Large intestine (tissue), 3 donors: ENCODE measurements at regions not wholly inside any gene's neighbourhood (a gene's known extent, or its start where the extent isn't known, plus 50 kb on each side); places are given as distances from the start of the nearest gene placed in this dataset.

Source experiments
- DNase-seq, 2 donors: peaks; one replicate each; pipeline versions ENCODE4 v3.0.0 to v3.0.0-alpha.2; 2013
- H3K27ac ChIP-seq: one replicate; pipeline ENCODE4 v1.5.1; 2013; ENCODE audit warnings: low read length
- H3K27me3 ChIP-seq: 2 replicates; pipeline ENCODE4 v1.6.1; 2013; ENCODE audit warnings: low read length; ENCODE audit not compliant: control insufficient read depth, insufficient read depth
- H3K36me3 ChIP-seq: 2 replicates; pipeline ENCODE4 v1.6.1; 2013; ENCODE audit warnings: low read length; ENCODE audit not compliant: control insufficient read depth, insufficient read depth
- H3K4me1 ChIP-seq: one replicate; pipeline ENCODE4 v1.6.1; 2013; ENCODE audit warnings: low read length; ENCODE audit not compliant: control insufficient read depth, insufficient read depth
- H3K4me3 ChIP-seq: one replicate; pipeline ENCODE4 v1.5.1; 2013; ENCODE audit warnings: low read length
- H3K9me3 ChIP-seq: one replicate; pipeline ENCODE4 v1.6.1; 2013; ENCODE audit warnings: mild to moderate bottlenecking, low read depth, low read length, moderate library complexity; ENCODE audit not compliant: control insufficient read depth
- WGBS: methylation state at CpG from one replicate; pipeline ENCODE4 v1.1.5; 2013; ENCODE audit warnings: low lambda C conversion rate; ENCODE audit not compliant: insufficient coverage; 5-methylcytosine and 5-hydroxymethylcytosine counted together

DNA sequence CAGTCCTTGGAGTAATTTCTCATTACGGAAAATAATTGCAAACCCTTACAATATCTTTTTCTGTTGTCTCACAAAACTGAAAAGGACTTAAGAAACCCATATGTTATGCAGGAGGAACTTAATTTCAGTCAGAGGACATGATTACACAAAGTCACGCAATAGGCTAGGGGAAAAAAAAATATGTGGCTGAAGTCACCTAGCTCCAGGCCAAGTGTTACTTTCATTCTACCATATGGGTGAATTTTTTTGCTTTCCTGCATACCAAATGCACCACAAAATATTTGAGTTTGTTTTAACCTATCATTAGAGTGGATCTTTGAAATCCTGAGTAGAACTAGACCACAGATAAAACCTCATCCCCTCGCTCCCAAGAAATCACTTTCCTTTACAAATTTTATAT lies 523.5 kb downstream of the CAAP1 start:
- Histone ChIP-seq H3K27me3 (no peaks in the 10 kb centered on the region), H3K4me1 (no peaks in the 10 kb centered on the region), H3K27ac (no peak overlapping the region), H3K9me3 (no peaks in the 10 kb centered on the region), H3K4me3 (no peak overlapping the region), H3K36me3 (no peaks in the 10 kb centered on the region)
- DNase-seq, result no peak
- WGBS, result no CpG with 5 or more reads among the region's 3 CpGs

DNA sequence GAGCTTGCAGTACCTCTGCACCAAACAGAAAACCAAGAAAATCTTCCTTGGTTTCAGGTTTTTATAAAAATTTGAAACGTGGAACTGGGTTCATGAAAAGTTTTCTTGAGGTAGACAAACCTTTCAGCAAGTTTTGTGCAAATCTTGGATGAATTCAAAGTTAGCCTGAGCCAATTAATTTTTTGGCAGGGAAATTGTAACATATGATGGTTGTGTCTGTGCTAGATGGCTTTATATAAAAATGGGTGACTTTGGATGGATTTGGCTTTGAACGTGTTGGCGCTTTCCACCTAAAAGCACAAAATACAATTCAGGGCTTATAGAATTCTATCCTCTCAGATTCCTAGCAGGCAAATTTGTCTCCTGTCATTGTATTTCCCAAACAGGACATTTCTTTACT lies 524.4 kb downstream of the CAAP1 start:
- no peaks in the 10 kb centered on the region for H3K36me3 ChIP-seq
- H3K4me3 ChIP-seq, result no peak overlapping the region
- DNase-seq, result no peak
- no peaks in the 10 kb centered on the region for H3K9me3 ChIP-seq
- no CpG with 5 or more reads among the region's 3 CpGs for WGBS
- no peak overlapping the region for H3K27ac ChIP-seq
- H3K27me3 ChIP-seq, result no peaks in the 10 kb centered on the region
- no peaks in the 10 kb centered on the region for H3K4me1 ChIP-seq

DNA sequence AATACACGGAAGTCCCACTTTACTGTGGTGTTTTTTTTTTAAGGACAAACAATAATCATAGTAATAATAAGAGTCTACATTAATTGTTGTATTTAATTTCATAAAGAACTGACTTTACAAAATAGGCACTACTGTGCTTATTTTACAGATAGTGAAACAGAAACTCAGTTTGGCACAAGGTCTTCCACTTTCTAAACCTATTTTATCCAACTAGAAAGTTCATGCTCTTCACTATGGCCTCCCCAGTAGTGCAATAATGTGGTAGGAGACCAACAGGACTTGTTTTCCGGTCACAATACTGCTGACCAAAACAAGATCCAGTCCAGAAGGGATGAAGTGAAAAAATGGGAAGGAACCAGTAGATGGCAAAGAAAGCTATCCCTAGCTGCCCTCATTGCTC lies 531.6 kb downstream of the CAAP1 start:
- no peak overlapping the region for H3K27ac ChIP-seq
- no peaks in the 10 kb centered on the region for H3K4me1 ChIP-seq
- no peaks in the 10 kb centered on the region for H3K36me3 ChIP-seq
- 83% methylated on average over 1 of the region's 2 CpGs for WGBS
- H3K9me3 ChIP-seq, result no peaks in the 10 kb centered on the region
- DNase-seq, result no peak
- no peaks in the 10 kb centered on the region for H3K27me3 ChIP-seq
- no peak overlapping the region for H3K4me3 ChIP-seq

DNA sequence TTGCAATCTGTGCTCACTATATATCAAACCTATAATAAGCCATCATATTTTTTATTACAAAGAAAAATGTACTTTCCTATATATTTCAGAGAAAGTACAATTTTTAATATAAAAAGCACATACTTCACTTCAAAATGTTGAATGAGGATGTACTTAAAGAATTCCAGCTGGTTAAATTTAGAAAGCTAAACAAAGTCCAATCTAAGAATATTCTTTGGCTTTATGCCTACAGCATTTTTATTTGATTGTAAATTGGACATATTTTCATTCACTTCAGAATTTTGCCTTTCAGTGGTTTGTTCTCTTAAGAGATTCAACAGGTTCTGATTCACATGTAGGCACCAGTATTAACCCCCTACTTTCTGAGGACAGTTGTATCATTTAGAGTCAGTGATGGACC lies 533.8 kb downstream of the CAAP1 start:
- Histone ChIP-seq H3K4me1 (no peaks in the 10 kb centered on the region), H3K9me3 (no peaks in the 10 kb centered on the region), H3K36me3 (no peaks in the 10 kb centered on the region), H3K4me3 (no peak overlapping the region), H3K27ac (no peak overlapping the region), H3K27me3 (no peaks in the 10 kb centered on the region)
- DNase-seq, result no peak

DNA sequence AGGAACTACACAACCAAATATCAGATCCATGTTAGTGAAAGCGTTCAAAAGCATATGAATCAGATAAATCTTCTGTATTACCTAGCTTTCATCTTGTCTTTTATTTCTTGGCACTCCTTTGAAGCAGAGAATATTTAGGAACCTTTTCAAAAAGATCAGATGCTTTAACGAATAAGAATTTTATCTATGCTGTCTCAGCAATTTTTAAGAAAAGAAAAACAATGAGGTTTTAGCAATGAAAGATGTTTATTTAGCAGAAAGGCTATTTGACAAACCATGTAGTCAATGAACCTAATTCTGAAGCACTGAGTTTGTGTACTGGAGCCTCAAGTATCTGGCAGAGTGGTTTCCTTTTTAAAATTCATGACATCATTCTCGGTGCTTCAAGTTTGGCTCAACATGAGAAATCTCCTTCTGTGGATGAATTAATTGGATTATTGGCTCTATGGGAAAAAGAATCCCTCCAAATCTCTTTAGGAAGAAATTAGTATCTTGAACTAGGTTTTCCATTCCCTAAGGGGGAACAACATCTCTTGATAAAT lies 534.7 kb downstream of the CAAP1 start:
- Histone ChIP-seq H3K27ac (no peak overlapping the region), H3K27me3 (no peaks in the 10 kb centered on the region), H3K36me3 (no peaks in the 10 kb centered on the region), H3K4me1 (no peaks in the 10 kb centered on the region), H3K9me3 (no peaks in the 10 kb centered on the region), H3K4me3 (no peak overlapping the region)
- DNase-seq, result no peak
- WGBS, result 65% methylated on average over 2 of the region's 3 CpGs

DNA sequence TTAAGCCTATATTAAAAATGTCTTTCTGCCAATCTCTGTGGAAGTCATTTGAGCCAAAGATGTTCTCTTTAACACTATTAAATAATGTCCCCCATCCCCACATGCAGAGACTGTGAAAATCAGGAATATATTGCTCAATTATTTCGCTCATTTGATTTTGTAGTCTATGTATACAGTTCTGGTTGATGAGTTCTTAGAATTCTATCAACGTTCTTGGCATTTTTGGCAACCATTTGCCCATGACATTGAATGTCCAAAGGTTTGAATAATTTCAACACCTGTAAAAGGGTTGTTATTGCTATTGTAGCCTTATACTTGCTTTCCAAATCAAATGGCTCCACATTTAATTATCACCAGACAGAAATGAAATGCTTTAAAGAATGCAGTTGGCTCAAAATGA lies 536.1 kb downstream of the CAAP1 start:
- no peaks in the 10 kb centered on the region for H3K36me3 ChIP-seq
- 55% methylated on average over 2 of the region's 2 CpGs for WGBS
- no peaks in the 10 kb centered on the region for H3K4me1 ChIP-seq
- H3K9me3 ChIP-seq, result no peaks in the 10 kb centered on the region
- no peak for DNase-seq
- H3K27me3 ChIP-seq, result no peaks in the 10 kb centered on the region
- no peak overlapping the region for H3K27ac ChIP-seq
- no peak overlapping the region for H3K4me3 ChIP-seq

DNA sequence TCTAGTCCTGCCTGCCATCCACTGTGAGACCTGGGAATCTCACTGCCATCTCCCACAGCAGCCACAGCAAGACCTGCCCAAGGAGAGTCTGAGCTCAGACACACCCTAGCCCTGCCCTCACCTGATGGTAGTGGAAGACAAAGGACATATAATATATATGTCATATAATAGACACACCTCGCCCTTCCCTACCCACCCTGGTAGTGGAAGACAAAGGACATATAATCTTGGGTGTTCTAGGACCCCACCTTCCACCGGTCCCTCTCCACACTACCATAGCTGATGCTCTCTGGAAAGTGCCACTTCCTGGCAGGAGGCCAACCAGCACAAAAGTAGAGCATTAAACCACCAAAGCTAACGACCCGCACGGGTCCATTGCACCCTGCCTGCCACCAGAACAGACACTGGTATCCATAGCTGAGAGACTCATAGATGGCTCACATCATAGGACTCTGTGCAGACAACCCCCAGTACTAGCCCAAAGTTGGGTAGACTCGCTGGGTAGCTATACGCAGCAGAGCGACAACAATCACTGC lies 545.6 kb downstream of the CAAP1 start:
- peaks cover 5% of the 10 kb centered on the region for H3K9me3 ChIP-seq
- 40% methylated on average over 1 of the region's 8 CpGs for WGBS
- H3K27me3 ChIP-seq, result no peaks in the 10 kb centered on the region
- no peak for DNase-seq
- H3K4me3 ChIP-seq, result no peak overlapping the region
- H3K36me3 ChIP-seq, result no peaks in the 10 kb centered on the region
- no peak overlapping the region for H3K27ac ChIP-seq
- H3K4me1 ChIP-seq, result no peaks in the 10 kb centered on the region

DNA sequence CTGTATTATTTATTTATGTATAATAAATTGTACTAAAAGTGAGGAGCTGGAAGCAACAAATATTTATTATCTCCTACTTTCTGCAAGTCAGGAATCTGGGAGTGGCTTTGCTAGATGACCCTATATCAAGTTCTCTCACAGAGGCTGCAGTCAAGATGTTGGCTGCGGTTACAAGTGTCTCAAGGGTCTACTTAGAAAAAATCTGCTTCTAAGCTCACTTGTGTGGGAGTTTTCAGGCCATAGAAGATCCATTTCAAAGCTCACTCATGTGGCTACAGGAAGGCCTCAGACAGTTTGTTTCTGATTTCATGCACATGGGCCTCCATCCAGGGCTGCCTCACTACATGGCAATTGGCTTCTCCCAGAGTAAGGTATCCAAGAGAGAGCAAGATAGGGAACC lies 551.1 kb downstream of the CAAP1 start:
- WGBS, result no CpG with 5 or more reads among the region's 1 CpG
- no peaks in the 10 kb centered on the region for H3K4me1 ChIP-seq
- H3K4me3 ChIP-seq, result no peak overlapping the region
- H3K27ac ChIP-seq, result no peak overlapping the region
- no peaks in the 10 kb centered on the region for H3K27me3 ChIP-seq
- DNase-seq, result no peak
- H3K36me3 ChIP-seq, result no peaks in the 10 kb centered on the region
- peaks cover 5% of the 10 kb centered on the region for H3K9me3 ChIP-seq

DNA sequence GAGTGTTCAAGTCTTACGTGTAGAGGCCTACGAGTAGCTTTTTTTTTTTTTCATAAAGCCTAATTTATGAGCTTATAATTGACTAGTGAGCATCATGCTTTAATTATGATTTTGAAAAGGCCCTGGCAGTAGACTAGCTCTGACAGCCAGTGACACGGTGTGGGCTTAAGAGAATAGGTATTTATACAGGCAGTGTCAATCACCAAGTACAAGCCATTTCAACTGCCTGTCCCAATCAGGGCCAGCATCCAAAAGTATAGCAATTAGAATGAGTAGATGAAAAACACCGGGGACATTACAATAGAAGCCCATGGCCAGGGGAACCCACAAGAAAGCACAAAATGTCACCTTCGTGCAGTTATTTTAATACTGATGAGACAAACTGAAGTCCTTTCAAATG lies 552.8 kb downstream of the CAAP1 start:
- DNase-seq, result no peak
- Histone ChIP-seq H3K27ac (no peak overlapping the region), H3K4me1 (no peaks in the 10 kb centered on the region), H3K9me3 (peaks cover under 1% of the 10 kb centered on the region), H3K4me3 (no peak overlapping the region), H3K36me3 (no peaks in the 10 kb centered on the region), H3K27me3 (no peaks in the 10 kb centered on the region)
- no CpG with 5 or more reads among the region's 5 CpGs for WGBS

DNA sequence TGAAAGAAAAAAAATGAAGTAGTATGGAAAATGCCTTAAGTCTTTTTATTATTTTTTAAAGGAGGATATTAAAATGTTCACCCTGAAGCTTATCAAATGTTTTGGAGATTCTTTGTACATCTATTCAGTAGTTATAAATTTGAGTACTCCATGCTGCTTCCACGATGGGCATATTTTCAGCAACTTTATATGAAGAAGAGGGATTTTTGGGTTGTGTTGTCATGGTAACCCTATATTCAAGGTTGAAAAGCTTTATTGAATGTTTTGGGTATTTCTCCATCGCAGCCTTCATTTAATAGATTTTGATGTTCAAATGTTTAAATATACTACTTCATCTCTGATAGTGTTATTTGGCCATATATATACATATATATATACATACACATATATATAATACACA lies 557.5 kb downstream of the CAAP1 start:
- no peak overlapping the region for H3K4me3 ChIP-seq
- DNase-seq, result no peak
- WGBS, result no CpG with 5 or more reads among the region's 2 CpGs

DNA sequence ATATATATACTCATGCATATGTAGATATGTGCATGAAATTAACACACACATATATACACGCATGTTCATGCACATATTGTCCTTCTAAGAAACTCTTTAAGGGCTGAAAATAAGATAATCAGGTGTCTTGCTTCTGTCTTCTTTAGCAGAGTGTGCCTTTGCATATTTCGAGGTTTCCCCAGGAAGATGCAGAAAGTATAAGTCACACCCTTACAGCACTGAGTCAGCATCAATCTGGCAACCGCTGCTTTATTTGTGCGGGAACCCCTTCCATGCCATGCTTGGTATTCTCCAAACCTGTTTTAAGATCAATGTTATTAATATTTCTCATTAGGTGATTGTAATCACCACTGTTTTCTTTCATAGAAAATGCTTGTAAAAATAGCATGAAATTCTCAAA lies 557.9 kb downstream of the CAAP1 start:
- no peak for DNase-seq
- no peak overlapping the region for H3K27ac ChIP-seq
- no peaks in the 10 kb centered on the region for H3K9me3 ChIP-seq
- WGBS, result no CpG with 5 or more reads among the region's 4 CpGs
- no peak overlapping the region for H3K4me3 ChIP-seq
- H3K27me3 ChIP-seq, result no peaks in the 10 kb centered on the region
- no peaks in the 10 kb centered on the region for H3K36me3 ChIP-seq
- H3K4me1 ChIP-seq, result no peaks in the 10 kb centered on the region

More for the DNA sequence above, 557.5 kb downstream of the CAAP1 start:
- Histone ChIP-seq H3K27me3 (no peaks in the 10 kb centered on the region), H3K4me1 (no peaks in the 10 kb centered on the region), H3K36me3 (no peaks in the 10 kb centered on the region), H3K27ac (no peak overlapping the region), H3K9me3 (no peaks in the 10 kb centered on the region)
